GM18858 (cell line): ENCODE measurements at regions not wholly inside any gene's neighbourhood (a gene's known extent, or its start where the extent isn't known, plus 50 kb on each side); places are given as distances from the start of the nearest gene placed in this dataset.
"Not testable (repeated sequence)": the region's sequence is repeated elsewhere in the genome, so short reads cannot be mapped to it uniquely, and the experiment has no call there.

Experiments
- ATAC-seq: cut with Tn5 transposase; IDR thresholded peaks from one replicate; pipeline ENCODE4 v1.9.1; 2021; ENCODE audit not compliant: unreplicated experiment

GRCh38 chr5:84791138-84791537 lies 406.5 kb upstream of the EDIL3 start:
- no peak for ATAC-seq

- ATAC-seq: no peak
Observed at GRCh38 chr5:84790406-84790805, 405.7 kb upstream of the EDIL3 start.

DNA sequence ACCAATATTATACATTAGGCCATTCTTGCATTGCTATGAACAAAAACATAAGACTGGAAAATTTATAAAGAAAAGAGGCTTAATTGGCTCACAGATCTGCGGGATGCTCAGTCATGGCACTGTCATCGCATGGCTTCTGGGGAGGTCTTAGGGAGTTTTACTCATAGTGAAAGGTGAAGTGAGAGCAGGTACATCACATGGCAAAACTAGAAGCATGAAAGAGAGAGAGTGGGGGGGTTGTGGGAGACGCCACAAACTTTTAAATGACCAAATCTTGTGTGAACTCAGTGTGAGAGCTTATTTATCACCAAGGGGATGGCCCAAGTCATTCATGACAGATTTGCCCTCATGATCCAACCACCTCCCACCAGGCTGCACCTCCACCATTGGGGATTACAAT lies 398.3 kb upstream of the EDIL3 start:
- ATAC-seq: no peak

- ATAC-seq: no peak
Observed at GRCh38 chr5:84779186-84779585, 394.5 kb upstream of the EDIL3 start.

- ATAC-seq: no peak
Observed at GRCh38 chr5:84764227-84764626, 379.5 kb upstream of the EDIL3 start.

DNA sequence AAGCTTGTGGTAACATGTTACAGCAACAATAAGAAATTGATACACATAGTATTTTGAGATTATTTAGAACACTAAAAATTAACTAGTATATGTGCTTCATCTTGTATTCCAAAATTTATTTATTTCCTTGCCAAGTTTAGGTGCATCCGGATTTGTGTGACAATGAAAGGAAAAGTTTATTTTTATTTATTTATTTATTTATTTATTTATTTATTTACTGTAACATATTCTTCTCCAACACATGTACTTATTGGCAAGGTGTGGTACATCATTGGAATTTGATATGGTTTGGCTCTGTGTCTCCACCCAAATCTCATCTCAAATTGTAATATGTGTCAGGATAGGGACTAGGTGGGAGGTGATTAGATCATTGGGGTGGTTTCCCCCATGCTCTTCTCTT lies 373.3 kb upstream of the EDIL3 start:
- no peak for ATAC-seq

DNA sequence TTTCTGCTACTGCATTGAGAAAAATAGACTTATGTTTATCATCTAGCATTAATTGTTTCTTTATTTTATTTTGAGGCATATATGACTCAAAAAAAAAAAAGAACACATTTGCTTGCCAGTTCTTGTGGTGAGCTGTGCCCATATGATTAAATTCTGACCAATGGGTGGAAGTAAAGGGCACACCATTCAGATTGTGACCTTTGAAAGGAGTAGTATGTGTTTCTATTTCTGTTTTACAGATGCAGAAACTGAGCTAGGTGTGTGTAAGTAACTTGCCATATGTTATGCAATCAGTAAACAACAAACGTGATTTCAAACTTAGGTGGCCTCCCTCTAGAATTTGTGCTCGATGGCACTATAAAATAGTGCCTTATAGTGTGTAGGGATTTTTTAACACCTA lies 368.1 kb upstream of the EDIL3 start:
- no peak for ATAC-seq

DNA sequence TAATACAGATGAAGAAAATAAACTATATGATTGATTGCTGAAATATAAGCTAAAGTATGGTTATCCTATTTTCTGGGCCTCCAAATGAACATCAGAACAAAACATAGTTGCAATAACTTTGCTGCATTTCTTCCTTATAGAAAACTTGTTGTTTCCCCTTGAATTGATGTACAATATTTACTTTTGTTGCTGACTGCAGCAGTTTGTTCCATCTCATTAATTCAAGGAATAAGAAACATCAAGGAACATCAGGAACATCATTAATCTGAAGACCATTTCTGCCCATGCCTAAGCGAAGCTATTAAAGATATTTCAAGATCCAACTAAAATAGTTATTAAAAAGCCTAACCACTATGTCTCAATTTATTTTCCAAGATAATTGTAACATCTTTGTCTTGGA lies 363.6 kb upstream of the EDIL3 start:
- no peak for ATAC-seq

- not testable (repeated sequence) for ATAC-seq
Observed at GRCh38 chr5:84746280-84746679, 361.6 kb upstream of the EDIL3 start.

GRCh38 chr5:84741056-84741455 lies 356.4 kb upstream of the EDIL3 start:
- ATAC-seq: no peak

- no peak for ATAC-seq
Observed at GRCh38 chr5:84729326-84729725, 344.6 kb upstream of the EDIL3 start.

- ATAC-seq: no peak
Observed at GRCh38 chr5:84727708-84728107, 343.0 kb upstream of the EDIL3 start.

- ATAC-seq: no peak
Observed at GRCh38 chr5:84725946-84726570, 341.4 kb upstream of the EDIL3 start.

GRCh38 chr5:84724683-84725082 lies 340.0 kb upstream of the EDIL3 start:
- ATAC-seq: no peak

GRCh38 chr5:84724181-84724580 lies 339.5 kb upstream of the EDIL3 start:
- ATAC-seq: no peak

- ATAC-seq: no peak
Observed at GRCh38 chr5:84718377-84718776, 333.7 kb upstream of the EDIL3 start.

DNA sequence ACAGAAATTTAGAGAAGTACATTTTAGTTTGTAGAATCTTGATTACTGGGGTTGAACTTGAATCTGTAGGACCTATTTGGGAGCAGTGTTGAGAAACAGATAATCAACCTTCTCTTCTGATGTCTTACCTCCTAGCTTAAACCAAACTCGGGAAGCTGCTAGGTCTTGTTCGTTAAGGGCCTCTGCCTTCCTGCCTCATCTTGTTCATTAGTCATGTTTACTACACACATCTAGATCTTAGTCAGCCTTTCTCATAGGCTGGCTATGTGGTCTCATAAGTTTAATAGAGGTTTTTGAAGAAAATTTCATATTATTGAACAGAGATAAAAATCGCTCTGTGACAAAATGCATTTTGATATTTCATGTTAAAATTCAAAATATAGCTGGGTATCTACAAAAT lies 331.0 kb upstream of the EDIL3 start:
- no peak for ATAC-seq

GRCh38 chr5:84715091-84715490 lies 330.4 kb upstream of the EDIL3 start:
- ATAC-seq: no peak

GRCh38 chr5:84709075-84709474 lies 324.4 kb upstream of the EDIL3 start:
- ATAC-seq: no peak

GRCh38 chr5:84706678-84707641 lies 322.3 kb upstream of the EDIL3 start:
- ATAC-seq: no peak

DNA sequence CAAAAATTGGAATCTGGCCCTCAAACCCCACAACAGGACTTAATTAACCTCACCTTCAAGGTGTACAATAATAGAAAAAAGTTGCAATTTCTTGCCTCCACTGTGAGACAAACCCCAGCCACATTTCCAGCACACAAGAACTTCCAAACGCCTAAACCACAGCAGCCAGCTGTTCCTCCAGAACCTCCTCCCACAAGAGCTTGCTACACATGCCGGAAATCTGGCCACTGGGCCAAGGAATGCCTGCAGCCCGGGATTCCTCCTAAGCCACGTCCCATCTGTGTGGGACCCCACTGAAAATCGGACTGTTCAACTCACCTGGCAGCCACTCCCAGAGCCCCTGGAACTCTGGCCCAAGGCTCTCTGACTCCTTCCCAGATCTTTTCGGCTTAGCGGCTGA lies 315.9 kb upstream of the EDIL3 start:
- ATAC-seq: not testable (repeated sequence)

DNA sequence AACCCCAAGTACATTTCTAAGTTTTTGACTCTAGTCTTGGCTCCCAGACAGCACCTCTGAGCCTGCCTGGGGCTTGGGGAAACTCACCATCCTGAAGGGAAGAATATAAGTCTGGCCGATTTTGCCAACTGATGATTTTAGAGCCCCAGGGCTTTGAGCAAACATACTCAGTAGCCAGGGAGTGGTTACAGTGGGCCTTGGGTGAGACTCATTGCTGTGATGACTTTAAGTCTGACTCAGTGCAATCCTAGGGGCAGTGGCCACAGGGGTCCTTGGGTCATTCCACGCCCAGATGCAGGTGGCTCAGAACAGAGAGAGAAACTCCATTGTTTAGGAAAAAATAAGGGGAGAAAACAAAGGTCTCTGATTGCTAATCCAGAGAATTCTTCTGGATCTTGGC lies 312.0 kb upstream of the EDIL3 start:
- no peak for ATAC-seq
